GM10266 (cell line): ENCODE measurements at regions not wholly inside any gene's neighbourhood (a gene's known extent, or its start where the extent isn't known, plus 50 kb on each side); places are given as distances from the start of the nearest gene placed in this dataset.

Source experiments
- DNase-seq: peaks from one replicate; pipeline ENCODE4 v3.0.0; 2012; ENCODE audit errors: extremely low spot score
- CTCF ChIP-seq: IDR thresholded peaks from 2 replicates; pipeline ENCODE4 v1.5.1; 2012; ENCODE audit warnings: mild to moderate bottlenecking, low read depth; ENCODE audit not compliant: control insufficient read depth, insufficient read depth; ENCODE audit errors: missing control alignments

DNA sequence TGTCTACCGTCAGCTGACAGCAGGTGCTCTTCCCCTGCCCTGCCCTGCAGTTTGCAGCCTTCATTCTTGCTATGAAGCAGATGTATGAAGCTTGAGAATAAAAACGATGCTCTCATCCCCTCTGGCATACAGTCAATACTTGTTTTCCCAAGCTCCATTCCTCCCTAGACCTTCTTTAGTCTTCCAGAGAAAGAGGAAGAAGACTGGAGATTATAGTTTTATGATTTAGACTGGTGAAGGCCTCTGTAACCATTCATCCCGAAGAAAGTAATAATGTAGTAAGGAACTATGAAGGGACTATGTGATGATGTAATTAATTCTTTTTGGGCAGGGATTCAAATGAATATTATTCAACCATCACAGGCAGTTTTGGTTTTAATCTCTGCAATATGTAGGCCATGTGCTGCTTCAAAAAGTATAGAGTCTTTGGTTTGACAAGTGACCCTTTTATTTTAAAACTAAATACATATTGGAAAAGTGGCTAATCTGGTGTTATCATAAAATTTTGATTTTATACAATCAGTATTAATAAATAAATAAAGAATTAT is 242.4 kb upstream of the KIAA1217 start:
- no peak for DNase-seq
- TF ChIP-seq CTCF: no peak

DNA sequence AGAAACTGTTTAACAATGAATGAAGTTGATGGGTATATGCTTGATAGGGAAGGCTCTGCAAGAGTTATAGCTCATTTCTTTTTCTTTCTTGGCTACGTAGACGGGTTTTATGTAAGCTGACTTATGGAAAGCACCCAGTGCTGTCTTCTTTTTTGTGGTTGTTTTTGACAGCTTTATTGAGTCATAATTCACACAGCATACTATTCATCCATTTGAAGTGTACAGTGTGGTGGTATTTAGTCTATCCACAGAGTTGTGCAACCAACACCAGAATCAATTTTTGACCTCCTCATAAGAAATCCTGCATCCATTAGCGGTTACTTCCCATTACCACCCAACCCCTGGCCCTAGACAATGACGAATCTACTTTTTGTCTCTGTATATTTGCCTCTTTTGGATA is 240.6 kb upstream of the KIAA1217 start:
- no peak for DNase-seq
- no peak for TF ChIP-seq CTCF

DNA sequence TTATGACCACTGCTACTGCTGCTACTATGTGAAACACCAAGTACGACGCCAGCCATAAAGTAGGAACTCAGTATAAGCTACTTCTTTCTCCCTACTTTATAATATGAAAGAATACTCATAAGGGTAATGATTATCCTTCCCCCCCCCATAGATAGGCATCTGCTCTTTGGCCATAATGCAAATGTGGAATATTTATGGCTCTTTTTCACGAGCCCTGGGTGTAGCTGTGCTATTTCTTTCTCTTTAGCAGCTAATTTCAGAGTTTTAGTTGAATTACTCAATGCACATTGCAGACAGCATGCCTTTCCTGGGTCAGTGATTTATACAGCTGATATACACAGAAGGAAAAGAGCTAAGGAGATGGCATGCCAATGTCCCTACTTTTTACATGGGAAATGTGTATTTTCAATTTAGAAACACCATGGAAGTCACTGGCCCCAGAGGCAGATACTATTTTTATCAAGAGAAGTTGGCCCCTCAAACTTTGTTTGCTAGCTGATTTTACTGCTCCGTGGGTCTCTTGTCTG is 234.1 kb upstream of the KIAA1217 start:
- TF ChIP-seq CTCF: no peak
- DNase-seq: no peak

- TF ChIP-seq CTCF: no peak
- no peak for DNase-seq
These were observed 233.5 kb upstream of the KIAA1217 start for GRCh38 chr10:23975431-23975830.

DNA sequence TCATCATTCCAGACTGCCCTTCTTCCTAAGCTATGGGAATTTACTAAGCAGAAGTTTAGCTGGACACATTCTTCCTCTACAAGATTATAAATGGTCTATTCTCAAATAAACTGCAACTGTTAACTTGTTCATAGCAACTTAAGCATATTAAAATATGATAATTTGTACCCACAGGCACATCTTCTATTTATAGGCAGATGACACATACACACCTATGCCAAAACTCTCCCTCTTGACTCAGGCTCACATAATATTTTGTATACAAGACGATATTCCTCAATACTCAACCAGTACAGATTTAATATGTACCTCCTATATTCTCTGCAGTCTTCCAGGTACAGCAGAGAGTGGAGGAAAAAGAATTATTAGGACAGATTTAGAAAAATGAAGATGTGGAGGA is 232.7 kb upstream of the KIAA1217 start:
- DNase-seq: no peak
- no peak for TF ChIP-seq CTCF

GRCh38 chr10:23978317-23978716 is 230.6 kb upstream of the KIAA1217 start:
- no peak for DNase-seq
- no peak for TF ChIP-seq CTCF

- DNase-seq: no peak
- TF ChIP-seq CTCF: no peak
These were observed 228.8 kb upstream of the KIAA1217 start for GRCh38 chr10:23980094-23980493.
